DMS 273 (cell line): ENCODE measurements at regions not wholly inside any gene's neighbourhood (a gene's known extent, or its start where the extent isn't known, plus 50 kb on each side); places are given as distances from the start of the nearest gene placed in this dataset.

ENCODE experiments used
- DNase-seq: peaks from one replicate; lab custom pipeline; 2025; ENCODE audit not compliant: unreplicated experiment; lab: John Stamatoyannopoulos, UW

GRCh38 chr18:66682855-66683322 lies 79.0 kb upstream of the CDH19 start:
- peak; percentile 68 for DNase-seq

- DNase-seq, result no peak
Observed at GRCh38 chr18:66676699-66677098, 72.8 kb upstream of the CDH19 start.

- DNase-seq, result no peak
Observed at GRCh38 chr18:66674286-66674685, 70.4 kb upstream of the CDH19 start.

GRCh38 chr18:66668706-66669105 lies 64.8 kb upstream of the CDH19 start:
- DNase-seq, result no peak

- no peak for DNase-seq
Observed at GRCh38 chr18:66662632-66663031, 58.7 kb upstream of the CDH19 start.

DNA sequence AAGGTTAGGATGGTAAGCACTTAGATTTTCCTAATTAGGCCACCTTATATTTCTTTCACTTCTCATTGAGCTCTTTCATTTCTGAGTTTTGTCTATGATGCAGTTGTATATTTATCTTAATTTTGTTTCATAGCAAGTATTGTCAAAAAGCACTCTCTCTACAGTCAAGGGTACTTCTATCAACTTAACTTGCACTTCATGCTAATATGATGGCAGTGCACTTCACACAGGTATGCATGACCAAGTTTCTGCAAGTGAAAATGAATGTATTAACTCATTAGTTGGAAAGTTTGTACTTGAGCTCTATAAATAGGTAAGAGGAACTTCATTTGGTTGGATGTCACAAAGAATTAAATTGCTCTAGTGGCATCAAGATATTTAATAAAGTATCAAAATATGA lies 51.5 kb upstream of the CDH19 start:
- no peak for DNase-seq
